IMR-90 (cell line): ENCODE measurements at regions not wholly inside any gene's neighbourhood (a gene's known extent, or its start where the extent isn't known, plus 50 kb on each side); places are given as distances from the start of the nearest gene placed in this dataset.

Experiments
- CTCF ChIP-seq: conservative IDR thresholded peaks from 2 replicates; pipeline ENCODE4 v1.5.1; 2012; ENCODE audit warnings: mild to moderate bottlenecking, low read depth, low read length, improper control_type of control experiment
- FOS ChIP-seq: fragments of 150-350 bp; IDR thresholded peaks from 2 replicates; pipeline ENCODE4 v1.6.1; 2016; ENCODE audit warnings: low read depth, low read length
- TF ChIP-seq, protein P1 (sequence below): fragments of 150-350 bp; IDR thresholded peaks from 2 replicates; pipeline ENCODE4 v1.6.1; 2016; ENCODE audit warnings: low read depth, mild to moderate bottlenecking, low read length, moderate library complexity, borderline replicate concordance

- TF ChIP-seq FOS (no peak), CTCF (peak; percentile 22)
- TF ChIP-seq, protein P1, sequence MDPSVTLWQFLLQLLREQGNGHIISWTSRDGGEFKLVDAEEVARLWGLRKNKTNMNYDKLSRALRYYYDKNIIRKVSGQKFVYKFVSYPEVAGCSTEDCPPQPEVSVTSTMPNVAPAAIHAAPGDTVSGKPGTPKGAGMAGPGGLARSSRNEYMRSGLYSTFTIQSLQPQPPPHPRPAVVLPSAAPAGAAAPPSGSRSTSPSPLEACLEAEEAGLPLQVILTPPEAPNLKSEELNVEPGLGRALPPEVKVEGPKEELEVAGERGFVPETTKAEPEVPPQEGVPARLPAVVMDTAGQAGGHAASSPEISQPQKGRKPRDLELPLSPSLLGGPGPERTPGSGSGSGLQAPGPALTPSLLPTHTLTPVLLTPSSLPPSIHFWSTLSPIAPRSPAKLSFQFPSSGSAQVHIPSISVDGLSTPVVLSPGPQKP, result no peak
Measured at GRCh38 chr11:69892237-69892985, 73.2 kb upstream of the FGF3 start.
